ENCODE measurements at regions not wholly inside any gene's neighbourhood (a gene's known extent, or its start where the extent isn't known, plus 50 kb on each side); places are given as distances from the start of the nearest gene placed in this dataset.

- TF ChIP-seq CTCF (IDR thresholded peaks at IDR 0.05), result no peak
- no peak for TF ChIP-seq POLR2AphosphoS5 (IDR thresholded peaks at IDR 0.05)
- TF ChIP-seq POLR2A (IDR thresholded peaks at IDR 0.05), result no peak
- TF ChIP-seq EP300 (IDR thresholded peaks at IDR 0.05), result no peak
Observed at GRCh38 chr6:98548301-98548700, 286.1 kb upstream of the POU3F2 start.
